Right atrium auricular region (tissue), 2 donors: ENCODE measurements at regions not wholly inside any gene's neighbourhood (a gene's known extent, or its start where the extent isn't known, plus 50 kb on each side); places are given as distances from the start of the nearest gene placed in this dataset.
A peak's percentile ranks its signal among the peaks of the same experiment; 100 is the strongest.

Source experiments
- DNase-seq: peaks from one replicate; pipeline ENCODE4 v3.0.0-alpha.2; 2019; ENCODE audit warnings: low spot score
- H3K27ac ChIP-seq, 2 donors: fragments of 200-600 bp; sonication (generic); 1 replicate in 1 of 2; 2 replicates in 1 of 2; pipeline ENCODE4 v1.5.1; 2016 to 2019
- H3K27me3 ChIP-seq, 2 donors: fragments of 200-600 bp; sonication (generic); one replicate each; pipeline versions ENCODE4 v1.5.1 to v1.6.0; 2017 to 2019
- H3K36me3 ChIP-seq: fragments of 200-600 bp; sonication (generic); one replicate; pipeline ENCODE4 v1.5.1; 2016
- H3K4me1 ChIP-seq, 2 donors: fragments of 200-600 bp; sonication (generic); one replicate each; pipeline versions ENCODE4 v1.5.1 to v1.6.0; 2017 to 2019
- H3K4me3 ChIP-seq, 2 donors: fragments of 200-600 bp; sonication (generic); 1 replicate in 1 of 2; 2 replicates in 1 of 2; pipeline ENCODE4 v1.5.1; 2017 to 2019; ENCODE audit warnings: mild to moderate bottlenecking in 1 of 2, moderate library complexity in 1 of 2
- H3K9me3 ChIP-seq, 2 donors: fragments of 200-600 bp; sonication (generic); one replicate each; pipeline ENCODE4 v1.5.1; 2019
- TF ChIP-seq, protein P1 (sequence below), 2 donors: fragments of 200-600 bp; sonication (generic); IDR thresholded peaks; one replicate each; pipeline ENCODE4 v1.5.1; 2019; ENCODE audit warnings: antibody characterized with exemption in 2 of 2

DNA sequence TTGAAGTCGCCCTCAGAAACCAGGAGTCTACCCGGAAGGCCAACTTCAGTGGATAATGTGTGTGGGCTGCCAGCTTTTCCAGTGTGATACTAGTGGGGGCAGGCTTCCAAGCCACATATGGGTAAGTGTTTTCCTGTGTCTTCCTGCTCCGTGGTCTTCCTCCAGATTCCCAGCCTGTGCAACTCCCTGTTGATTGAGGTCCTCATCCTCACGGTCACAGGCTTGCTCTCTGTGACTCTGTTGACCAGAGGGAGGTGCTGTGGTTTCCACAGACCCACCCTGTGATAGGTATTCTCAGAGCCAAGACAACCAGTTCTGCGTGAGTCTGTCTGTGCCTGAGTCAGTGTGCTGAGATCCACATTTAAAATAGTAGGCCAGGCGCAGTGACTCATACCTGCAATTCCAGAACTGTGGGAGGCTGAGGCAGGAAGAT lies 388.0 kb upstream of the IRX2 start:
- no peaks in the 10 kb centered on the region for H3K36me3 ChIP-seq
- DNase-seq: no peak
- no peaks in the 10 kb centered on the region for H3K9me3 ChIP-seq
- H3K27me3 ChIP-seq: no peaks in the 10 kb centered on the region
- H3K4me1 ChIP-seq: no peaks in the 10 kb centered on the region
- TF ChIP-seq, protein P1, sequence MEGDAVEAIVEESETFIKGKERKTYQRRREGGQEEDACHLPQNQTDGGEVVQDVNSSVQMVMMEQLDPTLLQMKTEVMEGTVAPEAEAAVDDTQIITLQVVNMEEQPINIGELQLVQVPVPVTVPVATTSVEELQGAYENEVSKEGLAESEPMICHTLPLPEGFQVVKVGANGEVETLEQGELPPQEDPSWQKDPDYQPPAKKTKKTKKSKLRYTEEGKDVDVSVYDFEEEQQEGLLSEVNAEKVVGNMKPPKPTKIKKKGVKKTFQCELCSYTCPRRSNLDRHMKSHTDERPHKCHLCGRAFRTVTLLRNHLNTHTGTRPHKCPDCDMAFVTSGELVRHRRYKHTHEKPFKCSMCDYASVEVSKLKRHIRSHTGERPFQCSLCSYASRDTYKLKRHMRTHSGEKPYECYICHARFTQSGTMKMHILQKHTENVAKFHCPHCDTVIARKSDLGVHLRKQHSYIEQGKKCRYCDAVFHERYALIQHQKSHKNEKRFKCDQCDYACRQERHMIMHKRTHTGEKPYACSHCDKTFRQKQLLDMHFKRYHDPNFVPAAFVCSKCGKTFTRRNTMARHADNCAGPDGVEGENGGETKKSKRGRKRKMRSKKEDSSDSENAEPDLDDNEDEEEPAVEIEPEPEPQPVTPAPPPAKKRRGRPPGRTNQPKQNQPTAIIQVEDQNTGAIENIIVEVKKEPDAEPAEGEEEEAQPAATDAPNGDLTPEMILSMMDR (IDR thresholded peaks at IDR 0.05): no peak
- no peak overlapping the region for H3K27ac ChIP-seq
- H3K4me3 ChIP-seq: no peak overlapping the region

DNA sequence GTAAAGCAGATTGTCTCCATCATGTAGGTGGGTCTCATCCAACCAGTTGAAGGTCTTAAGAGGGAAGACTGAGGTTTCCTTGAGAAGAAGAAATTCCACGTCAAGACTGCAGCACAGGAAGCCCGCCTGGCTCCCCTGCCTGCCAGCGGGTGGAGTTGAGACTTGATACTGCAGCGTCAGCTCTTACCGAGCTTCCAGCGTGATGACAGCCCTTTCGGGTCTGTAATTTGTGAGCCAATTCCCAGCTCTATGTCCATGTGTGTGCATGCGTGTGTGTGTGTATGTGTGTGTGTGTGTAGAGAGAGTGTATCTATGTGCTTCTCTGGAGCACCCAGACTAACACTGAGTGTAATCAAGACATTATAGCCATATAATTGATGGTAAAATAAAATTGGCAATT lies 379.7 kb upstream of the IRX2 start:
- Histone ChIP-seq H3K27ac (no peak overlapping the region), H3K27me3 (no peaks in the 10 kb centered on the region), H3K36me3 (no peaks in the 10 kb centered on the region), H3K4me3 (no peak overlapping the region), H3K9me3 (no peaks in the 10 kb centered on the region), H3K4me1 (no peaks in the 10 kb centered on the region)
- no peak for DNase-seq
- TF ChIP-seq, protein P1 (IDR thresholded peaks at IDR 0.05): no peak

DNA sequence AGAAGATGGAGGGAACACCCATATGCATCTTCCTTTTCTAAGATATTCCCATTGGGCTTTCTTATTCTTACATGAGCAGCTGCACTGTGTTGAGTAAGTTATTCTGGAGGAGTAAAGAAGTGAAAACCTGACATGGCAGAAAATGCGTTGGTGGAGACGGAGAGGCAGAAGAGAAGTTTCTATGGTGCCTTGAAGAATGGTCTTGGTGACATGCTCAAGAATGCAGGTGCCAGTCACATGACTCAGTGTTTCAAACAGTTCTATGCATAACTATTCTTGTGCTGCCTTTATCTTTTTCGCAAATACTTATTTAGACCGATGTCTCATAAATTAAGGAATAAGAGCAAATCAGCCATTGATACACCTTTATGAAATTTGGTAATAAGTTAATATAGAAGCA lies 377.8 kb upstream of the IRX2 start:
- no peaks in the 10 kb centered on the region for H3K9me3 ChIP-seq
- H3K4me3 ChIP-seq: no peak overlapping the region
- TF ChIP-seq, protein P1 (IDR thresholded peaks at IDR 0.05): no peak
- H3K27me3 ChIP-seq: no peaks in the 10 kb centered on the region
- no peak for DNase-seq
- no peaks in the 10 kb centered on the region for H3K4me1 ChIP-seq
- no peak overlapping the region for H3K27ac ChIP-seq
- no peaks in the 10 kb centered on the region for H3K36me3 ChIP-seq

DNA sequence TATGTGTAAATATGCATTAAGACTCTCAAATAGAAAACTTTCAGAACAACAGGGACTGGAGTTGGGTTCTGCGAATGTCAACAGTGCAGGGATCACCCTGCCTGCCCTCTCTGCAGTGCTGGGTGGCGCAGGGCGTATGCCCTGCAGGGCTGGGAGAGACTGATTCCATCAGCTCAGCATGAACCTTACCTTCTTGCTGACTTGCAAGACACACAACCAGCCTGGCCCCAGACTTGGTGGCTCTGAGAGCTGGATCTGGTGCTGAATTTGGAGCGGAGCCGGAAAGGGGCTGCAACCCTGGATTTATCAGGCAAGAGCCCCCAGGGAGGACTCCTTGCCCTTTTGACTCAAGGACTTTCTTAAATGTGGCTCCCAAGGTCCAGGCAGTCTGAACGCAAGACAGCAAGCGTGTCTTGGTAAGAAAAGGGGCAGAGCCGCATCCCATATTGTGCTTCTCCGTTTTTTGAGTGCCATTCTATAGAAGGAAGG lies 376.0 kb upstream of the IRX2 start:
- TF ChIP-seq, protein P1 (IDR thresholded peaks at IDR 0.05): no peak
- H3K4me1 ChIP-seq: no peaks in the 10 kb centered on the region

DNA sequence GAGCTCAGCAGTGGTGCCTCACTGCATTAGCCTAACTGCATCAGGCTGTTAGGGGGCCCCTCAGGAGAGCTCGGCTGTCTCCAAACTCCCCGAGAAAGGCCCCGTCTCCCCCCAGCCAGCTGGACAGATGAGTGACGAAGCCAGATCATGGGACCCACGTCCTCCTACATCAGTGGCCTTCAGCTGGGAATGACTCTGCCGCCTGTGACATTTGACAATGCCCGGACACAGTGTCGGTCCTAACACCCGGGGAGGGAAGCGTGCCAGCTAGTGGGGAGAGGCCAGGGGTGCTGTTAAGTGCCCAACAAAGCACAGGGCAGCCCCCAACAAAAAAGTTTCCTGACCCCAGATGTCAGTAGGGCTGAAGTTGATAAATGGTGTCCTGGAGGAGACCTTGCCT lies 375.2 kb upstream of the IRX2 start:
- peaks cover 0 to 1% of the 10 kb centered on the region in 2 donors for H3K27me3 ChIP-seq
- H3K27ac ChIP-seq: no peak overlapping the region
- no peaks in the 10 kb centered on the region for H3K36me3 ChIP-seq
- no peaks in the 10 kb centered on the region for H3K4me1 ChIP-seq
- DNase-seq: peak; percentile 21
- H3K4me3 ChIP-seq: no peak overlapping the region
- TF ChIP-seq, protein P1 (IDR thresholded peaks at IDR 0.05): no peak
- no peaks in the 10 kb centered on the region for H3K9me3 ChIP-seq

More for the DNA sequence above, 376.0 kb upstream of the IRX2 start:
- Histone ChIP-seq H3K27me3 (no peaks in the 10 kb centered on the region), H3K27ac (no peak overlapping the region), H3K36me3 (no peaks in the 10 kb centered on the region), H3K4me3 (no peak overlapping the region), H3K9me3 (no peaks in the 10 kb centered on the region)
- no peak for DNase-seq

DNA sequence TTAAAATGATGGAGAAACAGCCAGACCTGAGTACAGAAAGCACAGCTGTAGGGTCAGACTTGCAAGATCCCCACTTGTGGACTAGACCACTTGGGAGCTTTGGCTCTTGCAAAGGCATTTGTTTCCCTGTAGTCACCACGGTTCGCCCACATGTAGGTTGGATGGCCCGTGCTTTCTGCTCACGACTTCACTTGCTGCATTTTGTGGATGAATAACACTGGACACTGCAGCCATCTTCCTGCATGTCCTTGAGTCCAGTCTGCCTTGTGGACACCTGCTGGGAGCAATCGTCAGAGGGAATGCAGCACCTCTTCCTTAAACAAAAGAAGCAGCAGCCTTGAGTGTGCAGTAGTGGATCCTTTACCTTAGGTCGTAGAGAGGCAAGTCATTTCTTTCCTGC lies 372.9 kb upstream of the IRX2 start:
- DNase-seq: peak; percentile 9
- Histone ChIP-seq H3K4me3 (no peak overlapping the region), H3K4me1 (no peaks in the 10 kb centered on the region), H3K9me3 (no peaks in the 10 kb centered on the region), H3K27me3 (peaks cover 0 to 2% of the 10 kb centered on the region in 2 donors), H3K27ac (no peak overlapping the region), H3K36me3 (no peaks in the 10 kb centered on the region)
- TF ChIP-seq, protein P1 (IDR thresholded peaks at IDR 0.05): no peak
